ENCODE measurements at regions not wholly inside any gene's neighbourhood (a gene's known extent, or its start where the extent isn't known, plus 50 kb on each side); places are given as distances from the start of the nearest gene placed in this dataset.

DNA sequence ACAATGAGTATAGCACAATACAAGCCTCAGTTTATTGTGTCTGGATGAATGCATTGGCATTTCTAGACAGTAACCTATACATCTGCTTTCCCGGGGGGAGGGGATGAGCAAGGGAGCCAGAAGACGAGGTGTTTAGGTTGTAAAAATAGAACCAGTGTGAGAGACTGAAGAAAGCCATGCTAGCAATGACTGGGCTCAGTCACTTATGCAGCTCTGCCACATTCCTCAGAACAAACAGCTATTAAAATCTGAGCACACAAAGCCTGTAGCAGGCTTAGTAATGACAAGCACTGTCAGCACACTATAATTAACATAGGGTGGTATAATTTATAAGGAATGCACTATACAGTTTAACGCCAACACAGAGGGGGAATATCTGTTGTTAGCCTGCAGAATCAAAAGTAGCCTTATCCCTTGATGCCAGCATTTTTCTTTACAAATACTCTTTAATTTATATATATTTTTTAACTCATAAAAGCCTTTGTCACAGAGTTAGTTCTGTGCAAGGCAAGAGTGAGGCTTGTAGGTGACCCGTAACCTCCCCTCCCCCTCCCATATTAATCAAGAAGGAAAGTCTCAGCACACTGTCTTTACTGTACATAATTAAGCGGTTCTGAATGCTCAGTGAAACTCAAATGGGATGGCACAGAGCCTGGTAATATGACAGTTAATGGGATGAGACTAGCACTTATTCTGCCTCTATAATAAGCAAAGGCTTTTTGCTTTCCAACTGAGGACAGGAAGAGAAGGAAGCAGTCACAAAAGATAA lies 295.4 kb downstream of the CSNK1G3 start:
- Histone ChIP-seq H3K36me3 (no peaks in the 10 kb centered on the region), H3K4me1 (peaks cover 39 to 46% of the 10 kb centered on the region in 2 donors), H3K4me3 (no peak overlapping the region), H3K27ac (no peak overlapping the region), H3K9me3 (no peaks in the 10 kb centered on the region), H3K27me3 (no peaks in the 10 kb centered on the region)
- TF ChIP-seq, protein P1, sequence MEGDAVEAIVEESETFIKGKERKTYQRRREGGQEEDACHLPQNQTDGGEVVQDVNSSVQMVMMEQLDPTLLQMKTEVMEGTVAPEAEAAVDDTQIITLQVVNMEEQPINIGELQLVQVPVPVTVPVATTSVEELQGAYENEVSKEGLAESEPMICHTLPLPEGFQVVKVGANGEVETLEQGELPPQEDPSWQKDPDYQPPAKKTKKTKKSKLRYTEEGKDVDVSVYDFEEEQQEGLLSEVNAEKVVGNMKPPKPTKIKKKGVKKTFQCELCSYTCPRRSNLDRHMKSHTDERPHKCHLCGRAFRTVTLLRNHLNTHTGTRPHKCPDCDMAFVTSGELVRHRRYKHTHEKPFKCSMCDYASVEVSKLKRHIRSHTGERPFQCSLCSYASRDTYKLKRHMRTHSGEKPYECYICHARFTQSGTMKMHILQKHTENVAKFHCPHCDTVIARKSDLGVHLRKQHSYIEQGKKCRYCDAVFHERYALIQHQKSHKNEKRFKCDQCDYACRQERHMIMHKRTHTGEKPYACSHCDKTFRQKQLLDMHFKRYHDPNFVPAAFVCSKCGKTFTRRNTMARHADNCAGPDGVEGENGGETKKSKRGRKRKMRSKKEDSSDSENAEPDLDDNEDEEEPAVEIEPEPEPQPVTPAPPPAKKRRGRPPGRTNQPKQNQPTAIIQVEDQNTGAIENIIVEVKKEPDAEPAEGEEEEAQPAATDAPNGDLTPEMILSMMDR (IDR thresholded peaks at IDR 0.05 in 4 of 5, conservative IDR thresholded peaks at IDR 0.05 in 1 of 5), result no peak
- TF ChIP-seq POLR2A (IDR thresholded peaks at IDR 0.05), result no peak
- intact Hi-C loops (cut with DNase I; ENCODE audit: low total_unique reads) (no loop called here), in situ Hi-C loops (cut with MboI; ENCODE audit: low sequenced_read_pairs in 4 of 4) (no loop called here)
- DNase-seq, result no peak
- ATAC-seq, result no peak

DNA sequence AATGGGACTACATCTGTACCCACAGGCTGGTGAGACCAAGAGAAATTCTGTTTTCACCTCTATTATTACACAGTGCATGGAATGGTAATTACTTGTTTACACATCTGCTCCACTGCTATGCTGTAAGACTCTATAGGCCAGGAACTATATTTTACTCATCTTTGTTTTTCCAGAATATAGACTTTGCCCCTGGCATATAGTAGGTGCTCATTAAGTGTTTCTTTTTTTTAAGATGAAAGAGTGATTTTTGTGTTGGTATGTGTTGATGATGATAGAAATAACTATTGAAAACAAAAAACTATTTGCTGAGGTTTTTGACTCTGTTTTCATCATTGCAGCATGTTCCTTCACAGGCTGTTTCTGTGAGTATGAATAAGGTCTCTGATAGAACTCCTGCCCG lies 294.7 kb downstream of the CSNK1G3 start:
- H3K4me3 ChIP-seq, result no peak overlapping the region
- no peak for TF ChIP-seq POLR2A (IDR thresholded peaks at IDR 0.05)
- TF ChIP-seq, protein P1 (IDR thresholded peaks at IDR 0.05 in 4 of 5, conservative IDR thresholded peaks at IDR 0.05 in 1 of 5), result no peak
- H3K27ac ChIP-seq, result no peak overlapping the region
- H3K36me3 ChIP-seq, result no peaks in the 10 kb centered on the region
- in situ Hi-C loops (cut with MboI; ENCODE audit: low sequenced_read_pairs in 4 of 4), result no loop called here
- no peaks in the 10 kb centered on the region for H3K27me3 ChIP-seq
- H3K4me1 ChIP-seq, result peaks cover 39 to 46% of the 10 kb centered on the region in 2 donors
- H3K9me3 ChIP-seq, result no peaks in the 10 kb centered on the region
- DNase-seq, result no peak
- no peak for ATAC-seq
- intact Hi-C loops (cut with DNase I; ENCODE audit: low total_unique reads), result no loop called here

DNA sequence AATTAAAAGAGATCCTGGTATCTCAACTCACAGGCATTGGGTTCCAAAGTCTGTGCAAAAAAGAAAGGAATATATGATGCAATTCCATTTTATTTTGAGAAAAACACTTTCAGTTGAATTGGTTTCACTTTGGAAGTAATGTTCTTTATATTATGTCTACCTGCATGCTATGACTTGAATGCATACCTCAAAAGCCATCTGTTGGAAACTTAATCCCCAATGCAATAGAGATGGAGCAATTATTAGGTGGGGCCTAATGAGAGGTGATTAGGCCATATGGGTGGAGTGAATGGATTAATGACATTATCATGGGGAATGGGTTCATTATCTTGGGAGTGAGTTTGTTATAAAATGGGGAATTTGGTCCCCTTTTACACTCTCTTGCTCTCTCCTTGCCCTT lies 293.3 kb downstream of the CSNK1G3 start:
- no peak for DNase-seq
- Histone ChIP-seq H3K4me1 (peaks cover 30 to 36% of the 10 kb centered on the region in 2 donors), H3K27ac (no peak overlapping the region), H3K9me3 (no peaks in the 10 kb centered on the region), H3K27me3 (no peaks in the 10 kb centered on the region), H3K4me3 (no peak overlapping the region), H3K36me3 (no peaks in the 10 kb centered on the region)
- no peak for ATAC-seq
- intact Hi-C loops (cut with DNase I; ENCODE audit: low total_unique reads) (no loop called here), in situ Hi-C loops (cut with MboI; ENCODE audit: low sequenced_read_pairs in 4 of 4) (no loop called here)
- TF ChIP-seq POLR2A (IDR thresholded peaks at IDR 0.05), result no peak
- TF ChIP-seq, protein P1 (IDR thresholded peaks at IDR 0.05 in 4 of 5, conservative IDR thresholded peaks at IDR 0.05 in 1 of 5), result no peak

DNA sequence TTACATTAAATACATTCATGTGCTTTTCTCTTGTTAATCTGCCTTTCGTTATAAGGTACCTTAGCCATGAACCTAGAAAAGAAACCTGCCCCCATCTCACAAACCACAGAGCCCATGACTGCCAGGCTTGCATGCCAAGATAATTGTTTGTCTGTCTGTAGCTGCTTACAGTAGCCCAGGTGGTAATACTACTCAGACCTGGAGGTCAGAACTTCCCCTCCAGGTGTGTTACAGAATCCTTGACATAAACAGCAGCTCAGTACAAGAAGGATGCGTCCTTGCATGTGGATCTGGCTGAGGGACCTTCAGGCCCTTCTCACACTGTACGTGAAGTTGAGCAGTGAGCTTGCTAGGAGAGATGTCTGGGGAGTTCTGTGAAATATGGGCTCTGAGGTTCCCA lies 291.4 kb downstream of the CSNK1G3 start:
- ATAC-seq (no peak), DNase-seq (no peak)
- in situ Hi-C loops (cut with MboI; ENCODE audit: low sequenced_read_pairs in 4 of 4), result no loop called here
- Histone ChIP-seq H3K27me3 (no peaks in the 10 kb centered on the region), H3K36me3 (no peaks in the 10 kb centered on the region), H3K4me3 (no peak overlapping the region), H3K9me3 (no peaks in the 10 kb centered on the region), H3K27ac (no peak overlapping the region), H3K4me1 (peaks cover 13 to 16% of the 10 kb centered on the region in 2 donors)
- intact Hi-C loops (cut with DNase I; ENCODE audit: low total_unique reads), result loop anchor here (5.0 kb wide), 1 partner anchor 1224 kb away; no protein-coding TSS in a partner anchor
- TF ChIP-seq, protein P1 (IDR thresholded peaks at IDR 0.05 in 4 of 5, conservative IDR thresholded peaks at IDR 0.05 in 1 of 5), result no peak
- no peak for TF ChIP-seq POLR2A (IDR thresholded peaks at IDR 0.05)

Measured in gastrocnemius medialis (tissue), 4 donors.